ENCODE measurements at regions not wholly inside any gene's neighbourhood (a gene's known extent, or its start where the extent isn't known, plus 50 kb on each side); places are given as distances from the start of the nearest gene placed in this dataset.

DNA sequence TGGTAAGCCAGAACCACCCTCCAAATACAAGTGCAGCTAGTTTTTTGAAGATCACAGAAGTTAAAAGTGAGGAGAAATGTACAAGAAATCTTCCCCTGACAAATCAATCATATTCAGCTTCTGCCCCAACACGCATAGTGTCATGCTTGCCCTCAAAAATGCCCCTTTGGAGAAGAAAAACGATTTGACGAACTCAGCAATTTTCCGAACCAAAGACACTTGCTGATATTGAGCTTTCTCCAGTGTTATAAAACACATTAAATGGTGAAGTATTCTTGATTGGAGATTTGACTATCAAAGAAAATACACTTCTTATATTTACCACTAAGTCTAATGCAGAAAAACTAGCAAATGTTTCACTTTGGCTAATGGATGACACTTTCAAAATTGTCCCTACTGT, 195.5 kb downstream of the ETV1 start:
- Histone ChIP-seq H3K36me3 (replicated peaks; ENCODE audit: insufficient read depth, low read length) (no peaks in the 10 kb centered on the region), H3K79me2 (ENCODE audit: low read length) (no peaks in the 10 kb centered on the region), H3K4me2 (ENCODE audit: low read depth, low read length) (no peak overlapping the region), H3K27ac (ENCODE audit: low read length) (no peak overlapping the region), H3K9me3 (replicated peaks; ENCODE audit: insufficient read depth, low read length) (no peaks in the 10 kb centered on the region), H3K27me3 (replicated peaks; ENCODE audit: insufficient read depth, low read length) (no peaks in the 10 kb centered on the region), H3K4me3 (ENCODE audit: low read length) (no peak overlapping the region), H3K9ac (ENCODE audit: low read length) (no peak overlapping the region), H2AFZ (ENCODE audit: low read length) (no peak overlapping the region), H3F3A (ENCODE audit: insufficient read depth, low read length) (no peaks in the 10 kb centered on the region), H4K20me1 (ENCODE audit: insufficient read depth, low read length) (no peaks in the 10 kb centered on the region), H3K9me2 (replicated peaks; ENCODE audit: insufficient read depth, low read length) (no peaks in the 10 kb centered on the region), H3K4me1 (ENCODE audit: low read length) (no peaks in the 10 kb centered on the region)
- TF ChIP-seq EZH2phosphoT487 (IDR thresholded peaks at IDR 0.05; ENCODE audit: low read length) (no peak), EZH2 (optimal IDR thresholded peaks at IDR 0.05; ENCODE audit: low read depth, low read length) (no peak)
- TF ChIP-seq, protein P1, sequence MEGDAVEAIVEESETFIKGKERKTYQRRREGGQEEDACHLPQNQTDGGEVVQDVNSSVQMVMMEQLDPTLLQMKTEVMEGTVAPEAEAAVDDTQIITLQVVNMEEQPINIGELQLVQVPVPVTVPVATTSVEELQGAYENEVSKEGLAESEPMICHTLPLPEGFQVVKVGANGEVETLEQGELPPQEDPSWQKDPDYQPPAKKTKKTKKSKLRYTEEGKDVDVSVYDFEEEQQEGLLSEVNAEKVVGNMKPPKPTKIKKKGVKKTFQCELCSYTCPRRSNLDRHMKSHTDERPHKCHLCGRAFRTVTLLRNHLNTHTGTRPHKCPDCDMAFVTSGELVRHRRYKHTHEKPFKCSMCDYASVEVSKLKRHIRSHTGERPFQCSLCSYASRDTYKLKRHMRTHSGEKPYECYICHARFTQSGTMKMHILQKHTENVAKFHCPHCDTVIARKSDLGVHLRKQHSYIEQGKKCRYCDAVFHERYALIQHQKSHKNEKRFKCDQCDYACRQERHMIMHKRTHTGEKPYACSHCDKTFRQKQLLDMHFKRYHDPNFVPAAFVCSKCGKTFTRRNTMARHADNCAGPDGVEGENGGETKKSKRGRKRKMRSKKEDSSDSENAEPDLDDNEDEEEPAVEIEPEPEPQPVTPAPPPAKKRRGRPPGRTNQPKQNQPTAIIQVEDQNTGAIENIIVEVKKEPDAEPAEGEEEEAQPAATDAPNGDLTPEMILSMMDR (IDR thresholded peaks at IDR 0.05; ENCODE audit: low read length) = no peak
- no peak for DNase-seq

DNA sequence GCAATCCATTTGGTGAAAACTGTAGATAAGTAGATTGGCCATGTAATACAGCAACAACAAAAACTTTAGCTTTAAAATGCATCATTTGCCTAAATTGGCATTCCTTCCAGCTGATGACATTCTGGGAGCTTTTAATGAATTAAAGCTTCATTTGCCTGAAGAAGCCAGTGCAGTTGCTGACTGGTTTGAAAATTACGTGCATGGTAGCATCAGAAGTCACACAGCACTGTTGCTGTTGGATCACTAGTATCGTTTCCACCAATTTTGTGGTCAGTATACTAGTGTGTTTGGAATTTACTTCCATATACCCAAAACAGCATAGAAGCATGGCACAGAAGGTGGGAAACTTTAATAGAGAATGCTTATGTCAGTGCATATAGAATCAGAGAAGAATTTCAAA, 194.9 kb downstream of the ETV1 start:
- no peak overlapping the region for H2AFZ ChIP-seq (ENCODE audit: low read length)
- TF ChIP-seq, protein P1 (IDR thresholded peaks at IDR 0.05; ENCODE audit: low read length) = no peak
- TF ChIP-seq EZH2 (optimal IDR thresholded peaks at IDR 0.05; ENCODE audit: low read depth, low read length) (no peak), EZH2phosphoT487 (IDR thresholded peaks at IDR 0.05; ENCODE audit: low read length) (no peak)
- no peaks in the 10 kb centered on the region for H3K27me3 ChIP-seq (replicated peaks; ENCODE audit: insufficient read depth, low read length)
- no peaks in the 10 kb centered on the region for H3K9me2 ChIP-seq (replicated peaks; ENCODE audit: insufficient read depth, low read length)
- no peak for DNase-seq
- no peak overlapping the region for H3K9ac ChIP-seq (ENCODE audit: low read length)
- no peak overlapping the region for H3K4me2 ChIP-seq (ENCODE audit: low read depth, low read length)
- H3K36me3 ChIP-seq (replicated peaks; ENCODE audit: insufficient read depth, low read length) = no peaks in the 10 kb centered on the region
- no peaks in the 10 kb centered on the region for H4K20me1 ChIP-seq (ENCODE audit: insufficient read depth, low read length)
- H3K9me3 ChIP-seq (replicated peaks; ENCODE audit: insufficient read depth, low read length) = no peaks in the 10 kb centered on the region
- no peak overlapping the region for H3K27ac ChIP-seq (ENCODE audit: low read length)
- H3K4me3 ChIP-seq (ENCODE audit: low read length) = no peak overlapping the region
- H3K4me1 ChIP-seq (ENCODE audit: low read length) = no peaks in the 10 kb centered on the region
- no peaks in the 10 kb centered on the region for H3F3A ChIP-seq (ENCODE audit: insufficient read depth, low read length)
- H3K79me2 ChIP-seq (ENCODE audit: low read length) = no peaks in the 10 kb centered on the region

DNA sequence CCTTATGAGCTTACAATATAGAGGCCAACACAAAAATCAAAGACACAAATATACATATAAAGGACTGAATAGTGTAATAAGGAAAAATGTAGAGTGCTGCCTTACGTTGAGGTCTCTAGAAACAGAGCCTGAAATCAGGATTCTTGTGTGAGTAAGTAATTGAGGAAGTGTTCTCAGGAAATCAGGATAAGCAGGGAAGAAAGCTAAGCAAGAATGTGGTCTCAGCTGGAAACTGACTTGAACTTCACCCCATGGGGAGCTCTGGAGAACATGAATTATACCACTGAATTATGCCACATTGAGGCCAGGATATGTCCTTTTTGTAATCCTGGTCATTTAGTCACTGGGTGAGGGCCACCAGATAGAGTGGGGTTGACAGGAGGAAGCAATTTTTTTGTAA, 191.9 kb downstream of the ETV1 start:
- no peak for DNase-seq
- Histone ChIP-seq H3K4me2 (ENCODE audit: low read depth, low read length) (no peak overlapping the region), H3K4me3 (ENCODE audit: low read length) (no peak overlapping the region), H3K79me2 (ENCODE audit: low read length) (no peaks in the 10 kb centered on the region), H4K20me1 (ENCODE audit: insufficient read depth, low read length) (no peaks in the 10 kb centered on the region), H3K27me3 (replicated peaks; ENCODE audit: insufficient read depth, low read length) (no peaks in the 10 kb centered on the region), H3K9ac (ENCODE audit: low read length) (no peak overlapping the region), H3K9me2 (replicated peaks; ENCODE audit: insufficient read depth, low read length) (no peaks in the 10 kb centered on the region), H3K27ac (ENCODE audit: low read length) (no peak overlapping the region), H3K4me1 (ENCODE audit: low read length) (no peaks in the 10 kb centered on the region), H3F3A (ENCODE audit: insufficient read depth, low read length) (no peaks in the 10 kb centered on the region), H3K36me3 (replicated peaks; ENCODE audit: insufficient read depth, low read length) (no peaks in the 10 kb centered on the region), H3K9me3 (replicated peaks; ENCODE audit: insufficient read depth, low read length) (no peaks in the 10 kb centered on the region), H2AFZ (ENCODE audit: low read length) (no peak overlapping the region)
- no peak for TF ChIP-seq EZH2phosphoT487 (IDR thresholded peaks at IDR 0.05; ENCODE audit: low read length)
- no peak for TF ChIP-seq EZH2 (optimal IDR thresholded peaks at IDR 0.05; ENCODE audit: low read depth, low read length)
- TF ChIP-seq, protein P1 (IDR thresholded peaks at IDR 0.05; ENCODE audit: low read length) = no peak
